HG03066 (cell line): ENCODE measurements at regions not wholly inside any gene's neighbourhood (a gene's known extent, or its start where the extent isn't known, plus 50 kb on each side); places are given as distances from the start of the nearest gene placed in this dataset.

ENCODE experiments used
- ATAC-seq: cut with Tn5 transposase; IDR thresholded peaks from one replicate; pipeline ENCODE4 v1.9.1; 2021; ENCODE audit warnings: low read depth; ENCODE audit not compliant: unreplicated experiment

- ATAC-seq, result no peak
Observed at GRCh38 chr2:67851016-67851415, 211.8 kb downstream of the C1D start.

GRCh38 chr2:67851956-67852824 lies 210.6 kb downstream of the C1D start:
- ATAC-seq, result no peak

GRCh38 chr2:67854103-67854743 lies 208.6 kb downstream of the C1D start:
- ATAC-seq, result no peak

- ATAC-seq, result no peak
Observed at GRCh38 chr2:67854798-67855197, 208.0 kb downstream of the C1D start.

- ATAC-seq, result no peak
Observed at GRCh38 chr2:67856866-67857265, 205.9 kb downstream of the C1D start.

GRCh38 chr2:67857836-67858235 lies 205.0 kb downstream of the C1D start:
- ATAC-seq, result no peak

- ATAC-seq, result no peak
Observed at GRCh38 chr2:67858886-67859285, 203.9 kb downstream of the C1D start.

- no peak for ATAC-seq
Observed at GRCh38 chr2:67865917-67866316, 196.9 kb downstream of the C1D start.

- ATAC-seq, result no peak
Observed at GRCh38 chr2:67867735-67868134, 195.1 kb downstream of the C1D start.

GRCh38 chr2:67871686-67872412 lies 191.0 kb downstream of the C1D start:
- no peak for ATAC-seq

GRCh38 chr2:67872481-67872880 lies 190.3 kb downstream of the C1D start:
- ATAC-seq, result no peak

- no peak for ATAC-seq
Observed at GRCh38 chr2:67873916-67874315, 188.9 kb downstream of the C1D start.

GRCh38 chr2:67876176-67876575 lies 186.6 kb downstream of the C1D start:
- no peak for ATAC-seq

- ATAC-seq, result no peak
Observed at GRCh38 chr2:67877301-67877700, 185.5 kb downstream of the C1D start.

GRCh38 chr2:67878743-67879142 lies 184.1 kb downstream of the C1D start:
- ATAC-seq, result no peak

GRCh38 chr2:67879586-67880290 lies 183.1 kb downstream of the C1D start:
- no peak for ATAC-seq

GRCh38 chr2:67880291-67880761 lies 182.5 kb downstream of the C1D start:
- ATAC-seq, result no peak

- no peak for ATAC-seq
Observed at GRCh38 chr2:67881816-67882215, 181.0 kb downstream of the C1D start.

GRCh38 chr2:67883316-67884087 lies 179.3 kb downstream of the C1D start:
- ATAC-seq, result no peak
